SU-DHL-6 (cell line): ENCODE measurements at regions not wholly inside any gene's neighbourhood (a gene's known extent, or its start where the extent isn't known, plus 50 kb on each side); places are given as distances from the start of the nearest gene placed in this dataset.

ENCODE experiments used
- H2AFZ ChIP-seq: fragments of 200-600 bp; sonication (generic); 2 replicates; pipeline ENCODE4 v1.6.1; 2014; ENCODE audit warnings: low read depth, mild to moderate bottlenecking, moderate library complexity, mixed read lengths, antibody characterized with exemption, low read length; ENCODE audit not compliant: severe bottlenecking
- H3F3A ChIP-seq: fragments of 200-600 bp; shearing (Covaris generic); 2 replicates; pipeline ENCODE4 v1.6.0; 2016; ENCODE audit warnings: antibody characterized with exemption, mild to moderate bottlenecking; ENCODE audit not compliant: insufficient read depth
- H3K27ac ChIP-seq: fragments of 200-600 bp; sonication (generic); 2 replicates; pipeline ENCODE4 v1.5.1; 2016; ENCODE audit warnings: low read depth, mild to moderate bottlenecking, low read length, moderate library complexity, mixed read lengths
- H3K27me3 ChIP-seq: fragments of 200-600 bp; sonication (generic), shearing (Covaris generic); 2 replicates; pipeline ENCODE4 v1.6.0; 2014; ENCODE audit warnings: mild to moderate bottlenecking, low read length
- H3K36me3 ChIP-seq: fragments of 200-600 bp; sonication (generic); 2 replicates; pipeline ENCODE4 v1.6.1; 2014; ENCODE audit warnings: mild to moderate bottlenecking, low read length, mixed read lengths
- H3K4me2 ChIP-seq: fragments of 300-600, 200-600 bp; shearing (Covaris generic), sonication (generic); 2 replicates; pipeline ENCODE4 v1.6.0; 2014; ENCODE audit warnings: low read length, low read depth, mild to moderate bottlenecking; ENCODE audit not compliant: poor library complexity, severe bottlenecking
- H3K4me3 ChIP-seq: fragments of 200-600 bp; sonication (generic); 2 replicates; pipeline ENCODE4 v1.5.1; 2014; ENCODE audit warnings: antibody characterized with exemption, low read length, mild to moderate bottlenecking, mixed read lengths; ENCODE audit not compliant: insufficient read depth, poor library complexity, severe bottlenecking
- H3K79me2 ChIP-seq: fragments of 200-600 bp; sonication (generic); 2 replicates; pipeline ENCODE4 v1.6.1; 2014; ENCODE audit warnings: mild to moderate bottlenecking, low read length, moderate library complexity; ENCODE audit not compliant: insufficient read depth
- H3K9ac ChIP-seq: fragments of 200-600 bp; sonication (generic); 2 replicates; pipeline ENCODE4 v1.7.0; 2014; ENCODE audit warnings: mild to moderate bottlenecking, low read length
- H3K9me2 ChIP-seq: fragments of 200-600 bp; sonication (generic); replicated peaks from 2 replicates; pipeline ENCODE4 v1.6.1; 2014; ENCODE audit warnings: low read length; ENCODE audit not compliant: insufficient read depth
- H3K9me3 ChIP-seq: fragments of 200-600 bp; sonication (generic); 2 replicates; pipeline ENCODE4 v1.6.1; 2014; ENCODE audit warnings: low read length, mixed read lengths; ENCODE audit not compliant: insufficient read depth
- H4K20me1 ChIP-seq: fragments of 200-600 bp; sonication (generic); 2 replicates; pipeline ENCODE4 v1.6.1; 2014; ENCODE audit warnings: low read depth, mild to moderate bottlenecking, antibody characterized with exemption, low read length, moderate library complexity, mixed read lengths
- EZH2phosphoT487 ChIP-seq: fragments of 200-600 bp; sonication (generic), shearing (Covaris generic); conservative IDR thresholded peaks from 2 replicates; pipeline ENCODE4 v1.6.1; 2018; ENCODE audit warnings: mild to moderate bottlenecking, antibody characterized with exemption, low read length, moderate library complexity, mixed read lengths
- TF ChIP-seq, protein P1 (sequence below): fragments of 200-600 bp; sonication (generic); IDR thresholded peaks from one replicate; pipeline ENCODE4 v1.5.1; 2017; ENCODE audit warnings: antibody characterized with exemption, mild to moderate bottlenecking, low read length, moderate library complexity; ENCODE audit not compliant: insufficient read depth, poor library complexity, severe bottlenecking

DNA sequence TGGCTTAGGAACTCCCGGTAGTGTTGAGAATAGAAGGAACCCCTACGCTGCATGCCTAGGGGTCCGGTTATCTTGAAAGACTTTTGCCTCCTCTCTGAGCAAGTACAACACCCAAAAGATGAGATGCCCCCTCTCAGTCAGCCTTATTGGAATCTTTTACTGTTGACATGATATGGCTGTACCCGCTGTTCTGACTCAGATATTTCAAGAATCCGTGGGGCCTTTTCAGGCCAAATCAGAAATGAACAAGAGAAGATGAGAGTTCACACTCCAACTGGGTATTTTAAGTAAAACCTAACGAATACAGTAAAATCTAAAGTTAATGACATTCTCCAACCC lies 164.2 kb downstream of the PPIAL4G start:
- H3F3A ChIP-seq = no peaks in the 10 kb centered on the region
- TF ChIP-seq, protein P1, sequence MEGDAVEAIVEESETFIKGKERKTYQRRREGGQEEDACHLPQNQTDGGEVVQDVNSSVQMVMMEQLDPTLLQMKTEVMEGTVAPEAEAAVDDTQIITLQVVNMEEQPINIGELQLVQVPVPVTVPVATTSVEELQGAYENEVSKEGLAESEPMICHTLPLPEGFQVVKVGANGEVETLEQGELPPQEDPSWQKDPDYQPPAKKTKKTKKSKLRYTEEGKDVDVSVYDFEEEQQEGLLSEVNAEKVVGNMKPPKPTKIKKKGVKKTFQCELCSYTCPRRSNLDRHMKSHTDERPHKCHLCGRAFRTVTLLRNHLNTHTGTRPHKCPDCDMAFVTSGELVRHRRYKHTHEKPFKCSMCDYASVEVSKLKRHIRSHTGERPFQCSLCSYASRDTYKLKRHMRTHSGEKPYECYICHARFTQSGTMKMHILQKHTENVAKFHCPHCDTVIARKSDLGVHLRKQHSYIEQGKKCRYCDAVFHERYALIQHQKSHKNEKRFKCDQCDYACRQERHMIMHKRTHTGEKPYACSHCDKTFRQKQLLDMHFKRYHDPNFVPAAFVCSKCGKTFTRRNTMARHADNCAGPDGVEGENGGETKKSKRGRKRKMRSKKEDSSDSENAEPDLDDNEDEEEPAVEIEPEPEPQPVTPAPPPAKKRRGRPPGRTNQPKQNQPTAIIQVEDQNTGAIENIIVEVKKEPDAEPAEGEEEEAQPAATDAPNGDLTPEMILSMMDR = no peak
- TF ChIP-seq EZH2phosphoT487 = no peak
- H3K9me2 ChIP-seq = no peaks in the 10 kb centered on the region
- no peak overlapping the region for H2AFZ ChIP-seq
- no peak overlapping the region for H3K27ac ChIP-seq
- H3K4me2 ChIP-seq = no peak overlapping the region
- H3K27me3 ChIP-seq = no peaks in the 10 kb centered on the region
- H3K9ac ChIP-seq = no peak overlapping the region
- no peaks in the 10 kb centered on the region for H3K36me3 ChIP-seq
- no peaks in the 10 kb centered on the region for H3K79me2 ChIP-seq
- H4K20me1 ChIP-seq = no peaks in the 10 kb centered on the region
- no peak overlapping the region for H3K4me3 ChIP-seq
- H3K9me3 ChIP-seq = no peaks in the 10 kb centered on the region

DNA sequence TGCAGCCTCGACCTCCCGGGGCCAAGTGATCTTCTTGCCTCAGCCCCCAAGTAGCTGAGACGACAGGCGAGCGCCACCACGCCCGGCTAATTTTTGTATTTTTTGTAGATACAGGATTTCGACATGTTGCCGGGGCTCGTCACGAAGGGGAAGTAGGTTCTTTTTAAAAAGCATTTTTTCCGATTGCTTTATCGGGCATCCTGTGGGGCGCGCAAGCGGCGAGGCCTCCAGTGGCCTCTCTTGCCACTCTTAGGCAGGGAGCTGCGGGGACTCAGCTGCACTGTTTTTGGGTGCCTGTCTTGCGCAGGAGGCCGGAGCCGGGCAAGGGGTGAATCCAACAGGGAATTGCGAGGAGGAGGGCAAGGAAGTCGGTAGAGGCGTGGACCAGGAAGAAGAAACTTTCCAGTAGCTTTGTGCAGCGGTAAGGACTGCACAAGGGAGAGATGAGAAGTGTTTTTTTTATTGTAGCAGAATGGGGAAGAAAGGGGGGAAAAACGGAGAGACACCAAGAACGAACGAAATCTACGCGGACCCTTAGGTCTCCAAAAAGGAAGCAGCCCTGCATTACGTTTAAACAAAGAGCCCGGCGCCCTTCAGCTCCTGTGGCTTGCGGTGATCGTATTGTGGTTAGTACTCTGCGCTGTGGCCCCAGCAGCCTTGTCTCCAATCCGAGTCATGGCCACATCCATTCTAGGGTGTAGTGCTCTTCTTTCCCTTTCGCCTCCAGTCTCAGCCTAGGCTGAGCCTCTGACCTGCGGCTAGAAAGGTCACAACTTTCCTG lies 164.8 kb downstream of the PPIAL4G start:
- no peaks in the 10 kb centered on the region for H3K9me2 ChIP-seq
- no peak overlapping the region for H3K4me3 ChIP-seq
- no peak overlapping the region for H3K9ac ChIP-seq
- peak overlapping the region; percentile 25 for H3K4me2 ChIP-seq
- no peak for TF ChIP-seq EZH2phosphoT487
- no peak overlapping the region for H3K27ac ChIP-seq
- no peak overlapping the region for H2AFZ ChIP-seq
- H3K79me2 ChIP-seq = no peaks in the 10 kb centered on the region
- H3F3A ChIP-seq = no peaks in the 10 kb centered on the region
- no peaks in the 10 kb centered on the region for H3K9me3 ChIP-seq
- H3K36me3 ChIP-seq = no peaks in the 10 kb centered on the region
- no peaks in the 10 kb centered on the region for H4K20me1 ChIP-seq
- H3K27me3 ChIP-seq = no peaks in the 10 kb centered on the region

DNA sequence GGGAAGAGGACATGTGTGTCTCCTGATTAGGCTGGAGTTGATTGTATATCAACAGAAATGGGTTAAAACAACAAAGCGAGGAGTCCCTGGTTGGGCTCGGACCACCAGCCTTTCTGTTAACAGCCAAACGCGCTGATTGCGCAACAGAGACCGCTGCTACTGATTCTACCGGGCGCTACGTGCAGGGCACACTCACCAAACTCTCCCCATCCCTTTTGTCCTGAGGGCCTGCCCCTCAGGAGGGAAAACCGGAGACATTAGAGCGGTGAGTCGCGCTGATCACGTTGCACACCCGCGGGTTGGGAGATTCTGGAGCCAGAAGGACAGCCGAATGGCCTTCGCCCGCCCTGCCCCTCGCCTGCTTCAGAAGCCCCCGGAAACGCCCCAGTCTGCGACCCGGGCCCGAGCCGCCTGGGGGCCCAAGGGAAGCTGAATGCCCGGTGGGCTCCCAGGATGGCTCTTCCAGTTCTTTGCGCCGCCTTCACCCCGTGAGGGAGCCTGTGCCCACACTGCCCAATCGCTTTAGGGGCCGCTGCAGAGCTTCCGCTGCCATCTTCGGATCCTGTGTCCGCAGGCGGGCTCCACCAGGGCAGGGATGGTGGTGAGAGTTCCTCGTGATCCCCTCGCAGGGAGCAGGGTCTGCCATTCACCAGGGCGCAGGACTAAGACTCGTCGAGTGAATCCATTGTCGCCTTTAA lies 165.4 kb upstream of the NBPF11 start:
- Histone ChIP-seq H4K20me1 (no peaks in the 10 kb centered on the region), H3F3A (no peaks in the 10 kb centered on the region), H3K4me2 (no peak overlapping the region), H3K4me3 (no peak overlapping the region), H3K27me3 (no peaks in the 10 kb centered on the region), H3K27ac (no peak overlapping the region), H3K79me2 (no peaks in the 10 kb centered on the region), H3K9ac (no peak overlapping the region), H2AFZ (no peak overlapping the region), H3K36me3 (no peaks in the 10 kb centered on the region), H3K9me3 (no peaks in the 10 kb centered on the region), H3K9me2 (no peaks in the 10 kb centered on the region)
- TF ChIP-seq EZH2phosphoT487 = no peak
- TF ChIP-seq, protein P1 = no peak
